Neutrophil (primary cell): ENCODE measurements at regions not wholly inside any gene's neighbourhood (a gene's known extent, or its start where the extent isn't known, plus 50 kb on each side); places are given as distances from the start of the nearest gene placed in this dataset.

Source experiments
- H3K27ac ChIP-seq: fragments of 200-600 bp; sonication (generic); 2 replicates; pipeline ENCODE4 v1.5.1; 2016; ENCODE audit warnings: mild to moderate bottlenecking, moderate library complexity
- H3K27me3 ChIP-seq: fragments of 200-600 bp; sonication (generic); 2 replicates; pipeline ENCODE4 v1.6.0; 2016; ENCODE audit warnings: mild to moderate bottlenecking
- H3K36me3 ChIP-seq: fragments of 200-600 bp; sonication (generic); 2 replicates; pipeline ENCODE4 v1.5.1; 2017
- H3K4me1 ChIP-seq, 2 experiments: fragments of 200-600 bp in 1 of 2; sonication (generic) in 1 of 2; 1 replicate in 1 of 2; 2 replicates in 1 of 2; pipeline versions ENCODE4 v1.5.1 to v1.6.1; 2013 to 2016; ENCODE audit warnings: low read depth in 1 of 2, low read length in 1 of 2, mild to moderate bottlenecking in 1 of 2, moderate library complexity in 1 of 2; ENCODE audit not compliant: control insufficient read depth in 1 of 2, insufficient read depth in 1 of 2
- H3K4me3 ChIP-seq, 2 experiments: fragments of 200-600 bp in 1 of 2; sonication (generic) in 1 of 2; 1 replicate in 1 of 2; 2 replicates in 1 of 2; pipeline ENCODE4 v1.5.1; 2013 to 2016; ENCODE audit warnings: low read depth in 1 of 2, low read length in 1 of 2, mild to moderate bottlenecking in 1 of 2, moderate library complexity in 1 of 2
- H3K9me3 ChIP-seq: fragments of 200-600 bp; sonication (generic); 2 replicates; pipeline ENCODE4 v1.5.1; 2016
- CTCF ChIP-seq: fragments of 200-600 bp; sonication (generic); IDR thresholded peaks from 2 replicates; pipeline ENCODE4 v1.5.1; 2016; ENCODE audit warnings: antibody characterized with exemption

- Histone ChIP-seq H3K27me3 (no peaks in the 10 kb centered on the region), H3K4me1 (peaks cover 0 to 5% of the 10 kb centered on the region in 2 experiments), H3K4me3 (no peak overlapping the region), H3K9me3 (no peaks in the 10 kb centered on the region), H3K36me3 (no peaks in the 10 kb centered on the region), H3K27ac (no peak overlapping the region)
- no peak for TF ChIP-seq CTCF
These were observed 500.7 kb downstream of the ZNF674 start for GRCh38 chrX:46044486-46044885.

DNA sequence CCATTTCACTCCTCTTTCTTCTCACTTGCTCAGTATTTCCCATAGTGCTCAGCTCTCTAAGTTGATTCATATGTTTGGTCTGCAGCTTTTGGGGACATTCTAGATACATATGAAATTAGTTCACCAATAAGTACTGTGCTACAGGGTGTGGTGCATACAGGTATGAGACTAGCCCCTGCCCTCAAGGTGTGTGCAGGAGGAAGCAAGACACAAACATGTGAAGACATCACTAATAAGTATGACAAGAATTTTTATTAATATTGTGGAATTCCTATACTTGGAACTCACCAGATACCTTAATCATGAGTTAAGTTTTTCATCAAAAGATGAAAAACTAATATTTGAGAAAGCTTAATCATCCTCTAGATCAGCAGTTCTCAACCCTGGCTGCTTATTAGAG, 505.2 kb downstream of the ZNF674 start:
- Histone ChIP-seq H3K9me3 (no peaks in the 10 kb centered on the region), H3K4me3 (no peak overlapping the region), H3K4me1 (peaks cover 0 to 5% of the 10 kb centered on the region in 2 experiments), H3K36me3 (no peaks in the 10 kb centered on the region), H3K27ac (no peak overlapping the region), H3K27me3 (no peaks in the 10 kb centered on the region)
- no peak for TF ChIP-seq CTCF

DNA sequence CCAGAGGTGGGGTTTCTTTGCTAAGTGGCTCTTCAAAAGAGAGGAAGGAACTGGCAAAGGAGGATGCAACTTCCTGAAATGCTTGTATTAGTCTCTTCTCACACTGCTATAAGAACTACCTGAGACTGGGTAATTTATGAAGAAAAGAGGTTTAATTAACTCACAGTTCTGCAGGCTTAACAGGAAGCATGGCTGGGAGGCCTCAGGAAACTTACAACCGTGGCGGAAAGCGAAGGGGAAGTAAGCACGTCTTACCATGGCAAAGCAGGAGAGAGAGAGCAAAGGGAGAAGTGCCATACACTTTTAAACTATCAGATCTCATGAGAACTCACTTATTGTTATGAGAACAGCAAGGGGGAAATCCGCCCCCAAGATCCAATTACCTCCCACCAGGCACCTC, 505.7 kb downstream of the ZNF674 start:
- TF ChIP-seq CTCF, result no peak
- Histone ChIP-seq H3K27ac (no peak overlapping the region), H3K27me3 (no peaks in the 10 kb centered on the region), H3K4me1 (peaks cover 0 to 5% of the 10 kb centered on the region in 2 experiments), H3K4me3 (no peak overlapping the region), H3K36me3 (no peaks in the 10 kb centered on the region), H3K9me3 (no peaks in the 10 kb centered on the region)

GRCh38 chrX:46036508-46036907, 508.7 kb downstream of the ZNF674 start:
- no peak overlapping the region for H3K4me3 ChIP-seq
- H3K27ac ChIP-seq, result no peak overlapping the region
- H3K9me3 ChIP-seq, result no peaks in the 10 kb centered on the region
- no peaks in the 10 kb centered on the region for H3K27me3 ChIP-seq
- TF ChIP-seq CTCF, result no peak
- no peaks in the 10 kb centered on the region for H3K36me3 ChIP-seq
- H3K4me1 ChIP-seq, result peaks cover 0 to 5% of the 10 kb centered on the region in 2 experiments

DNA sequence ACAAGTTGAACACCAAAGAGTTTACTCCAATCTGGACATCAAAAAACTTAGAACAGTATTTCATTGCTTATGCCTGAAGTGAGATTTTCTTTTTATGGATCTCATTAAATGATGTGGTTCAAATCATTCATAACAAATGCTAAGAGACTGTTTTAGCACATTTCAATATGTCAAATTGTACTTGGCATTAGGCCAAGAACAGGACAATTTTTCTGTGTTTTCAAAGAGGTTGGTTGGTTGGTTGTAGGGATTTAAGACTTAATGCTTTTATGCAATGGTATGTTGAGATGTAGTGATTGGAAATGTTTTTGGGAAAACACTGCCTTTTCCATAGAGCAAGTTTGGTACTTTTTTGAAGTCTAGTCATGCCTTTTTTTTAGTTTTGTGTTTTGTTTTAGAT, 510.4 kb downstream of the ZNF674 start:
- Histone ChIP-seq H3K27me3 (no peaks in the 10 kb centered on the region), H3K4me1 (peaks cover 0 to 1% of the 10 kb centered on the region in 2 experiments), H3K36me3 (no peaks in the 10 kb centered on the region), H3K9me3 (no peaks in the 10 kb centered on the region), H3K27ac (no peak overlapping the region), H3K4me3 (no peak overlapping the region)
- TF ChIP-seq CTCF, result no peak

DNA sequence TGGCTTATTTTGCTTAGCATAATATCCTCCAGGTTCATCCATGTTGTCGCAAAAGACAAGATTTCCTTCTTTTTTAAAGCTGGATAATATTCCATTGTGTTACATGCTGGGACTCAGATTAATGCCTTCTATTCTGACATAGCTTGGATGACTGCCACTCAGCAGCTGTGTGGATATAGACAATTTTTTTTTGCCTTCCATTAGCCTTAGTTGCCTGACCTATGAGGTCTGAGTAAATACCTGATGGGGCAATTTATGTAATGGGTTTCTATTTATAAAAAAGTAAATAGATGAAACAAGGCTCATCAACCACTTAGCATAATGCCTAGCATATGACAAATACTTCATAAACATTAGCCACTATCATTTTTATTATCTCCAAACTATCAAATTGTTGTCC, 515.4 kb downstream of the ZNF674 start:
- TF ChIP-seq CTCF, result no peak
- Histone ChIP-seq H3K4me1 (no peaks in the 10 kb centered on the region), H3K36me3 (no peaks in the 10 kb centered on the region), H3K27ac (no peak overlapping the region), H3K27me3 (no peaks in the 10 kb centered on the region), H3K9me3 (no peaks in the 10 kb centered on the region), H3K4me3 (no peak overlapping the region)
